Liver (tissue), 3 donors: ENCODE measurements at regions not wholly inside any gene's neighbourhood (a gene's known extent, or its start where the extent isn't known, plus 50 kb on each side); places are given as distances from the start of the nearest gene placed in this dataset.

Experiments
- GABPA ChIP-seq, 2 donors: IDR thresholded peaks in 1 of 2; conservative IDR thresholded peaks in 1 of 2; 2 replicates each; pipeline ENCODE4 v1.6.1; 2016; ENCODE audit warnings: antibody characterized with exemption in 2 of 2, mild to moderate bottlenecking in 1 of 2, moderate library complexity in 1 of 2
- HNF4G ChIP-seq: IDR thresholded peaks from 2 replicates; pipeline ENCODE4 v1.6.1; 2016; ENCODE audit warnings: antibody characterized with exemption
- JUND ChIP-seq, 2 donors: IDR thresholded peaks; 2 replicates each; pipeline ENCODE4 v1.6.1; 2016; ENCODE audit warnings: antibody characterized with exemption in 2 of 2
- NR2F2 ChIP-seq: IDR thresholded peaks from 2 replicates; pipeline ENCODE4 v1.6.1; 2016; ENCODE audit warnings: antibody characterized with exemption
- RAD21 ChIP-seq, 2 donors: IDR thresholded peaks; 2 replicates each; pipeline ENCODE4 v1.6.1; 2016; ENCODE audit warnings: antibody characterized with exemption in 2 of 2, mild to moderate bottlenecking in 2 of 2
- RXRA ChIP-seq, 2 donors: IDR thresholded peaks; 2 replicates each; pipeline ENCODE4 v1.6.1; 2017 to 2018; ENCODE audit warnings: antibody characterized with exemption in 2 of 2, mild to moderate bottlenecking in 1 of 2
- YY1 ChIP-seq: IDR thresholded peaks from 2 replicates; pipeline ENCODE4 v1.6.1; 2016; ENCODE audit warnings: antibody characterized with exemption, mild to moderate bottlenecking
- TF ChIP-seq, protein P1 (sequence below): fragments of 150-350 bp; IDR thresholded peaks from 2 replicates; pipeline ENCODE4 v1.5.1; 2017; ENCODE audit warnings: improper control_type of control experiment, low read depth, low read length; ENCODE audit not compliant: missing input control
- TF ChIP-seq, protein P2 (sequence below): IDR thresholded peaks from 2 replicates; pipeline ENCODE4 v1.6.1; 2016; ENCODE audit warnings: antibody characterized with exemption
- TF ChIP-seq, protein P3 (sequence below): IDR thresholded peaks from 2 replicates; pipeline ENCODE4 v1.6.1; 2016; ENCODE audit warnings: antibody characterized with exemption
- TF ChIP-seq, protein P4 (sequence below): IDR thresholded peaks from 2 replicates; pipeline ENCODE4 v1.6.1; 2016; ENCODE audit warnings: antibody characterized with exemption
- donor health status: healthy.
- donor health status: healthy.

DNA sequence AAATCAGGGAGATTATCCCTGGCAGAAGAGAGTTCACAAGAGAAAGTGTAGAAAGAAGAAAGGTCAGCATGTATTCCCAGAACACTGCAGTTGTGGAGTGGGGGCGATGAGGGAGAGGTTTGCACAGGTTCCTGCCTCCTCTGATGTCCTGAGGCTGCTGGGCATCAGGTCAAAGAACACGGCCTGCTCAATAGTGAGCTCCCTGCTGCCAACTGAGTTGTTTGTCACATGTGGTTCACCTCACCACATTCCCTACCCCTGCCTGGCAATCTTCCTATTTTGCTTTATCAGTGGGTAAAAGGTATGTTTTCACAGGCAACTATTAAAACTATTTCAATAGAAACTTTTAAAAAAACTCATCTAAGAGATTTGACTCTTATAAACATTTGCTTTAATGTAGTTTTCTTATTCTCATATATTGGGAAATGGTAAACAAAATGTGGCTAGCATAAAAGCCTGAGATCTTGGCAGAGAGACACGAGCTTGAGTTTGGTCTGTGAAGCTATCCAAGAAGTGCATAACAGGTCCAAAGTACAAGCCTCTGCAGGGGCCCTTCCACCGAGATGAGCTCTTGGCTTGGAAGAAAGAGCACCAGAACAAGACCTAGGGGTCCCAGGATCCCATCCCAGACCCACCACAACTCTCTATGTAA is 123.9 kb upstream of the SRD5A2 start:
- TF ChIP-seq, protein P1, sequence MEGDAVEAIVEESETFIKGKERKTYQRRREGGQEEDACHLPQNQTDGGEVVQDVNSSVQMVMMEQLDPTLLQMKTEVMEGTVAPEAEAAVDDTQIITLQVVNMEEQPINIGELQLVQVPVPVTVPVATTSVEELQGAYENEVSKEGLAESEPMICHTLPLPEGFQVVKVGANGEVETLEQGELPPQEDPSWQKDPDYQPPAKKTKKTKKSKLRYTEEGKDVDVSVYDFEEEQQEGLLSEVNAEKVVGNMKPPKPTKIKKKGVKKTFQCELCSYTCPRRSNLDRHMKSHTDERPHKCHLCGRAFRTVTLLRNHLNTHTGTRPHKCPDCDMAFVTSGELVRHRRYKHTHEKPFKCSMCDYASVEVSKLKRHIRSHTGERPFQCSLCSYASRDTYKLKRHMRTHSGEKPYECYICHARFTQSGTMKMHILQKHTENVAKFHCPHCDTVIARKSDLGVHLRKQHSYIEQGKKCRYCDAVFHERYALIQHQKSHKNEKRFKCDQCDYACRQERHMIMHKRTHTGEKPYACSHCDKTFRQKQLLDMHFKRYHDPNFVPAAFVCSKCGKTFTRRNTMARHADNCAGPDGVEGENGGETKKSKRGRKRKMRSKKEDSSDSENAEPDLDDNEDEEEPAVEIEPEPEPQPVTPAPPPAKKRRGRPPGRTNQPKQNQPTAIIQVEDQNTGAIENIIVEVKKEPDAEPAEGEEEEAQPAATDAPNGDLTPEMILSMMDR: no peak
- TF ChIP-seq HNF4G (peak; percentile 6), JUND (IDR thresholded peaks at IDR 0.05) (peak; percentile 13 to 68), RAD21 (IDR thresholded peaks at IDR 0.05) (peak; percentile 43 to 53), YY1 (peak; percentile 43), GABPA (IDR thresholded peaks at IDR 0.05 in 1 of 2, conservative IDR thresholded peaks at IDR 0.05 in 1 of 2) (peak in 1 of 2 donors; percentile 53), NR2F2 (no peak), RXRA (IDR thresholded peaks at IDR 0.05) (peak; percentile 94)
- TF ChIP-seq, protein P2, sequence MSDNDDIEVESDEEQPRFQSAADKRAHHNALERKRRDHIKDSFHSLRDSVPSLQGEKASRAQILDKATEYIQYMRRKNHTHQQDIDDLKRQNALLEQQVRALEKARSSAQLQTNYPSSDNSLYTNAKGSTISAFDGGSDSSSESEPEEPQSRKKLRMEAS: peak; percentile 91
- TF ChIP-seq, protein P3, sequence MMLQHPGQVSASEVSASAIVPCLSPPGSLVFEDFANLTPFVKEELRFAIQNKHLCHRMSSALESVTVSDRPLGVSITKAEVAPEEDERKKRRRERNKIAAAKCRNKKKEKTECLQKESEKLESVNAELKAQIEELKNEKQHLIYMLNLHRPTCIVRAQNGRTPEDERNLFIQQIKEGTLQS: no peak
- TF ChIP-seq, protein P4, sequence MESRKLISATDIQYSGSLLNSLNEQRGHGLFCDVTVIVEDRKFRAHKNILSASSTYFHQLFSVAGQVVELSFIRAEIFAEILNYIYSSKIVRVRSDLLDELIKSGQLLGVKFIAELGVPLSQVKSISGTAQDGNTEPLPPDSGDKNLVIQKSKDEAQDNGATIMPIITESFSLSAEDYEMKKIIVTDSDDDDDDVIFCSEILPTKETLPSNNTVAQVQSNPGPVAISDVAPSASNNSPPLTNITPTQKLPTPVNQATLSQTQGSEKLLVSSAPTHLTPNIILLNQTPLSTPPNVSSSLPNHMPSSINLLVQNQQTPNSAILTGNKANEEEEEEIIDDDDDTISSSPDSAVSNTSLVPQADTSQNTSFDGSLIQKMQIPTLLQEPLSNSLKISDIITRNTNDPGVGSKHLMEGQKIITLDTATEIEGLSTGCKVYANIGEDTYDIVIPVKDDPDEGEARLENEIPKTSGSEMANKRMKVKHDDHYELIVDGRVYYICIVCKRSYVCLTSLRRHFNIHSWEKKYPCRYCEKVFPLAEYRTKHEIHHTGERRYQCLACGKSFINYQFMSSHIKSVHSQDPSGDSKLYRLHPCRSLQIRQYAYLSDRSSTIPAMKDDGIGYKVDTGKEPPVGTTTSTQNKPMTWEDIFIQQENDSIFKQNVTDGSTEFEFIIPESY: peak; percentile 48
